Heart left ventricle (tissue), 13 donors: ENCODE measurements at regions not wholly inside any gene's neighbourhood (a gene's known extent, or its start where the extent isn't known, plus 50 kb on each side); places are given as distances from the start of the nearest gene placed in this dataset.

Experiments used
- POLR2A ChIP-seq, 2 donors: fragments of 450-650 bp; IDR thresholded peaks; one replicate each; pipeline ENCODE4 v1.6.1; 2017; ENCODE audit warnings: antibody characterized with exemption in 2 of 2, mild to moderate bottlenecking in 2 of 2, moderate library complexity in 2 of 2
- TF ChIP-seq, protein P1 (sequence below), 12 donors: fragments of 200-600 bp; sonication (generic) in 4 of 12; IDR thresholded peaks; one replicate each; pipeline versions ENCODE4 v1.5.0 to v1.8.0; 2018 to 2022; ENCODE audit warnings: antibody characterized with exemption in 12 of 12, mild to moderate bottlenecking in 5 of 12
- donor health status: ischemic (EF 13 %, LVEDD 7.1; RV severe dilation, severe dysfunction).
- donor health status: DM: no; HTN: yes; CAD: no.
- donor health status: DM: no; HTN: no; CAD: no.
- donor health status: ischemic (EF 25% LVEDD 6.9; RV normal size, moderate dysfunction).
- donor health status: ischemic (EF 25% LVEDD 5.7; RV mildly dilated, moderate dysfunction).
- donor health status: ischemic (EF 35%, LVEDD 5.7; RV mildly dilated, moderate dysfunction).
- donor health status: nonischemic (EF 11% LVEDD 7.7; RV severe dilation, severe dysfunction).
- donor health status: DM: yes; HTN: yes; CAD: no.
- donor health status: PGD.
- donor health status: ischemic (EF 29% LVEDD 5.4; RV normal size, mild dysfunction).
- donor health status: nonischemic (EF 23%, LVEDD 6.1; RV moderate dilation, normal function).

DNA sequence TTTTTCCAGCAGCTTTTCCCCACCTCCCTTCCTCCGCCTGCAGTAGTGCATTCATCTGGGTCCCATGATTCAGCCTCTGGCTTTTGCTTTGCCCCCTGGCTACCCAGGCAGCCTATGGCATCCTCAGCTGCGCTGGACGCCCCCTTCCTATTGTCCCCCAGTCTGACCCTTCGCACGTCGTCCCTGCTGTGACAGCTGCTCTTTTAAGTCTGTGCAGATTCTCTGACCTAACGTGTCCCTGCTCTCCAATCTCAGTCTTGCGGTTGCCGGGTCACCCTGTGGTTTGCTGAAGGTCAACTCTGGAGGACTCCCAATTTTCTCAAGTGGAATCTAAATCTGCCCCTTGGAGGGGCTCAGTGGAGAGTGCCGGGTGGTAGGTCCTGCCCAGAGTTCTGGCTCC is 294.3 kb downstream of the CDC5L start:
- TF ChIP-seq, protein P1, sequence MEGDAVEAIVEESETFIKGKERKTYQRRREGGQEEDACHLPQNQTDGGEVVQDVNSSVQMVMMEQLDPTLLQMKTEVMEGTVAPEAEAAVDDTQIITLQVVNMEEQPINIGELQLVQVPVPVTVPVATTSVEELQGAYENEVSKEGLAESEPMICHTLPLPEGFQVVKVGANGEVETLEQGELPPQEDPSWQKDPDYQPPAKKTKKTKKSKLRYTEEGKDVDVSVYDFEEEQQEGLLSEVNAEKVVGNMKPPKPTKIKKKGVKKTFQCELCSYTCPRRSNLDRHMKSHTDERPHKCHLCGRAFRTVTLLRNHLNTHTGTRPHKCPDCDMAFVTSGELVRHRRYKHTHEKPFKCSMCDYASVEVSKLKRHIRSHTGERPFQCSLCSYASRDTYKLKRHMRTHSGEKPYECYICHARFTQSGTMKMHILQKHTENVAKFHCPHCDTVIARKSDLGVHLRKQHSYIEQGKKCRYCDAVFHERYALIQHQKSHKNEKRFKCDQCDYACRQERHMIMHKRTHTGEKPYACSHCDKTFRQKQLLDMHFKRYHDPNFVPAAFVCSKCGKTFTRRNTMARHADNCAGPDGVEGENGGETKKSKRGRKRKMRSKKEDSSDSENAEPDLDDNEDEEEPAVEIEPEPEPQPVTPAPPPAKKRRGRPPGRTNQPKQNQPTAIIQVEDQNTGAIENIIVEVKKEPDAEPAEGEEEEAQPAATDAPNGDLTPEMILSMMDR (IDR thresholded peaks at IDR 0.05): no peak
- TF ChIP-seq POLR2A (IDR thresholded peaks at IDR 0.05): no peak
